ENCODE measurements at regions not wholly inside any gene's neighbourhood (a gene's known extent, or its start where the extent isn't known, plus 50 kb on each side); places are given as distances from the start of the nearest gene placed in this dataset.

DNA sequence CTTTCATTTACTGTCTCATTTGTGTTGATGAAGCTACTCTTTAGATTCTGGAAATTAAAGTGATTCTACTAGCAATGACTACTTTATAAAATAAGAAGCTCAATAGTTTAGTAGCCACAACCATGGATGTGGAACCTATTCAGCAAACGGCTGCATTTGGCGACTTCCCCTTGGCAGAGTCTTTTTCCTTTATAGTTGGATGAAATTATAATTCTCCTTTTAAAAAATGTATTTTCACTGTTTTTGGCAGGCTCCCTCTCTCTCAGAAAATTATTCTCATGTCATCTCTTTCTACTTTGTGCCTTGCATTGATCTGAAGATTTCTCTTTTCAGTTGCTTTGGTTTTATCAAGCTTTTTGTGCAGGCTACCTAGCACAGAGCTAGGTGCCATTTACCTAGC, 50.6 kb upstream of the KCNN2 start:
- H3K9me3 ChIP-seq (ENCODE audit: low read length), result no peaks in the 10 kb centered on the region

DNA sequence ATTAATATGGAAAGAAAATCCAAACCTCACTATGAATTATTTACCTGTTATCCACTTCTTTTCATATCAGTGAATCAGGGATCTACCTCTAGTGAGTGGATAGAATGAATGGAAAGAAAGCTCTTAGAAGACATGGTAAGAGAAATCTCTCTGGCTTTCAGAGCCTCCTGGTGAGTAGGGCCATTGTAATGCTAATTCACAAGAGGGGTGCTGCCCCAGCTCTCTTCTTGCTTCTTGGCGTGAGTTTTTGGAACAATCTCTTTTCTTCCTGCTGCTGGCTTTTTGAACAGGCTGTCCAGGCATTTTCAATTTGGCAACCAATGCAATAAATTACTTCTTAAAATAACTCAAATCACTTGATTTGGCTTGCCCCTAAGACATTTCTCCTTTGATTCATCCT, 49.9 kb upstream of the KCNN2 start:
- H3K9me2 ChIP-seq (ENCODE audit: low read depth, low read length), result no peaks in the 10 kb centered on the region
- no peaks in the 10 kb centered on the region for H3K27me3 ChIP-seq (ENCODE audit: insufficient read depth, low read length)
- no peak overlapping the region for H3K27ac ChIP-seq (ENCODE audit: low read depth, low read length, poor library complexity, severe bottlenecking)
- no peak overlapping the region for H3K9ac ChIP-seq (ENCODE audit: low read length)
- TF ChIP-seq EZH2 (IDR thresholded peaks at IDR 0.05; ENCODE audit: borderline replicate concordance, low read length), result no peak
- TF ChIP-seq, protein P1, sequence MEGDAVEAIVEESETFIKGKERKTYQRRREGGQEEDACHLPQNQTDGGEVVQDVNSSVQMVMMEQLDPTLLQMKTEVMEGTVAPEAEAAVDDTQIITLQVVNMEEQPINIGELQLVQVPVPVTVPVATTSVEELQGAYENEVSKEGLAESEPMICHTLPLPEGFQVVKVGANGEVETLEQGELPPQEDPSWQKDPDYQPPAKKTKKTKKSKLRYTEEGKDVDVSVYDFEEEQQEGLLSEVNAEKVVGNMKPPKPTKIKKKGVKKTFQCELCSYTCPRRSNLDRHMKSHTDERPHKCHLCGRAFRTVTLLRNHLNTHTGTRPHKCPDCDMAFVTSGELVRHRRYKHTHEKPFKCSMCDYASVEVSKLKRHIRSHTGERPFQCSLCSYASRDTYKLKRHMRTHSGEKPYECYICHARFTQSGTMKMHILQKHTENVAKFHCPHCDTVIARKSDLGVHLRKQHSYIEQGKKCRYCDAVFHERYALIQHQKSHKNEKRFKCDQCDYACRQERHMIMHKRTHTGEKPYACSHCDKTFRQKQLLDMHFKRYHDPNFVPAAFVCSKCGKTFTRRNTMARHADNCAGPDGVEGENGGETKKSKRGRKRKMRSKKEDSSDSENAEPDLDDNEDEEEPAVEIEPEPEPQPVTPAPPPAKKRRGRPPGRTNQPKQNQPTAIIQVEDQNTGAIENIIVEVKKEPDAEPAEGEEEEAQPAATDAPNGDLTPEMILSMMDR (IDR thresholded peaks at IDR 0.05; ENCODE audit: low read length), result no peak
- no peak overlapping the region for H3K4me3 ChIP-seq (ENCODE audit: low read depth, low read length, poor library complexity, severe bottlenecking)
- no peaks in the 10 kb centered on the region for H3F3A ChIP-seq (ENCODE audit: insufficient read depth, low read length)
- H3K79me2 ChIP-seq (ENCODE audit: insufficient read depth, low read length), result no peaks in the 10 kb centered on the region
- no peaks in the 10 kb centered on the region for H4K20me1 ChIP-seq (ENCODE audit: insufficient read depth, low read length)
- H3K36me3 ChIP-seq (ENCODE audit: insufficient read depth, low read length), result no peaks in the 10 kb centered on the region
- no peaks in the 10 kb centered on the region for H3K9me3 ChIP-seq (ENCODE audit: low read length)
- no peak overlapping the region for H3K4me2 ChIP-seq (ENCODE audit: low read length)
- H3K4me1 ChIP-seq (ENCODE audit: insufficient read depth, low read length, severe bottlenecking), result no peaks in the 10 kb centered on the region
- H2AFZ ChIP-seq (ENCODE audit: low read length), result no peak overlapping the region

More for the DNA sequence above, 50.6 kb upstream of the KCNN2 start:
- no peak for TF ChIP-seq EZH2 (IDR thresholded peaks at IDR 0.05; ENCODE audit: borderline replicate concordance, low read length)
- TF ChIP-seq, protein P1 (IDR thresholded peaks at IDR 0.05; ENCODE audit: low read length), result no peak
- Histone ChIP-seq H3K9ac (ENCODE audit: low read length) (no peak overlapping the region), H3K36me3 (ENCODE audit: insufficient read depth, low read length) (no peaks in the 10 kb centered on the region), H4K20me1 (ENCODE audit: insufficient read depth, low read length) (no peaks in the 10 kb centered on the region), H2AFZ (ENCODE audit: low read length) (no peak overlapping the region), H3K4me1 (ENCODE audit: insufficient read depth, low read length, severe bottlenecking) (no peaks in the 10 kb centered on the region), H3F3A (ENCODE audit: insufficient read depth, low read length) (no peaks in the 10 kb centered on the region), H3K27ac (ENCODE audit: low read depth, low read length, poor library complexity, severe bottlenecking) (no peak overlapping the region), H3K79me2 (ENCODE audit: insufficient read depth, low read length) (no peaks in the 10 kb centered on the region), H3K27me3 (ENCODE audit: insufficient read depth, low read length) (no peaks in the 10 kb centered on the region), H3K9me2 (ENCODE audit: low read depth, low read length) (no peaks in the 10 kb centered on the region), H3K4me3 (ENCODE audit: low read depth, low read length, poor library complexity, severe bottlenecking) (no peak overlapping the region), H3K4me2 (ENCODE audit: low read length) (no peak overlapping the region)
